GM19438 (cell line): ENCODE measurements at regions not wholly inside any gene's neighbourhood (a gene's known extent, or its start where the extent isn't known, plus 50 kb on each side); places are given as distances from the start of the nearest gene placed in this dataset.

ENCODE experiments used
- ATAC-seq: cut with Tn5 transposase; IDR thresholded peaks from one replicate; pipeline ENCODE4 v1.9.1; 2021; ENCODE audit warnings: low read depth; ENCODE audit not compliant: unreplicated experiment

- no peak for ATAC-seq
Observed at GRCh38 chrX:5122181-5122678, 1106.4 kb downstream of the NLGN4X start.

DNA sequence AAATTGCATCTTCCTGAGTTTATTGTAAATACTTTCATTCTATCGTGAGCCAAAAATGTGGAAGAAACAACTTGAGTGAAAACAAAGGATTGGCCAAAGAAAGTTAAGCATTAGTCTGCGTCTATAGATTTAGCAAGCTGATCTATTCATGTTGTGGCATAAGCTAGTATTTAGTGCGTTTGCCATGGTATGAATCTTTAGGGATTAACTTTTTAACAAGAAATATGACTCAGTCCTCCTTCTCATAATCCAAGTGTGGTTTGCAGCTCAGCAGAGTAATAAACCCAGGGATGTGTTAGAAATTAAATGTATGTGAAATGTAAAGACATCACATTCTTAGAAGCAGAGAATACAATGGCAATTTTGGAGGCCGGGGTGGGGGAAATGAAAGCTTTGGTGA, 1110.9 kb downstream of the NLGN4X start:
- ATAC-seq, result no peak

DNA sequence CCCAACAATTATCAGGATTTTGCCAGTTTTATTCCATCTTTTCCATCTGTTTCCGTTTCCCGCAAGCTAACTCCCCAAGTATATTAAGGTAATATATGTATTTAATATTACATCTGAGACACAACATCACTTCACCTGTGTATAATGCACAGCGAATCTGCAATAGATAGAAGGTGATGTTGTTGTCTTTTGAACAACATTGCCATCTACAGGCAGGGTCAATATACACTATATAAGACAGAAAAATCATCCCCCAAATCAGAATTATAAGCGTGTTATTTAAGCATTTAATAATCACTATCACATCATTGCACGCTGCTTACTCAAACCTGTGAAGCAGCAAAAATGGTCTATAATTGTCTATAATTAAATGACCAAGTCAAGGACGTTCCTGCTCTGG, 1115.5 kb downstream of the NLGN4X start:
- ATAC-seq, result no peak

- ATAC-seq, result no peak
Observed at GRCh38 chrX:5100004-5100403, 1128.7 kb downstream of the NLGN4X start.

DNA sequence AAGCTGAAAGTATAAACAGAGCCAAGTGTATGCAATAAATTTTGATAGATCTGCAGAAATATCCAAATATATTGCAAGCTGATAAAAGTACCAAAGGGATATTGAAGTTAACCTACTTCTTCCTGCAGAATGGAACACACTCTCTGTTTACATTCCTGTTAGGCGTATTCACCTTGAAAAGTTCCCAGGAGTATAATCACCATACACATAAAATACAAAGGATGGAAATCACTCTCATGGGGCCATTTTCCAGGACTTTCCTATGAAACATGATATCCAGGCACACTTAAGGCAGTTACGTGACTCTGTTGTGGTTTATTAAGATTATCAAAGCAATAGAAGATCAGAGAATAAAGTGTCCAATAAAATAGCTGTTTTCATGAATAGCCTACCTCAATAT, 1142.3 kb downstream of the NLGN4X start:
- no peak for ATAC-seq

GRCh38 chrX:5084279-5084678, 1144.4 kb downstream of the NLGN4X start:
- no peak for ATAC-seq

GRCh38 chrX:5082705-5083104, 1146.0 kb downstream of the NLGN4X start:
- ATAC-seq, result no peak

DNA sequence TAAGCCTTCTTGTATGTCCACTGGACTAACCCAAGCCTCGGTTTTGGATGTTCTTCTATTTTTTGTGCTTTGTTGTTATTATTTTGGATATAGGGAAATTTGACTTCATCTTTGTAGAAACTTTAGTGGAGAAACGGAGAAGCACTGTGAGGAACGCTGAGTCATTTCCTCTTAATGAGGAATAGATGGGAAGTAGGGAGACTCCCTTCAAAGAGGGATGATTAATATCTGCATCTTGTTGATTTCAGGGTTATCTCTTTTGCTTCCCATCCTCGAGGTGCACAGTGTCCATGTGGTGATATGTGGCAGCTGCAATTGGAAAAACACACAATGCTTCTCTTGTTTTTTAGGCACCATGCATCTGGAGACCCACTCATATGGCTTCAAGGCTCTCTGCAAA, 1147.9 kb downstream of the NLGN4X start:
- no peak for ATAC-seq

GRCh38 chrX:5068550-5068949, 1160.1 kb downstream of the NLGN4X start:
- no peak for ATAC-seq

- no peak for ATAC-seq
Observed at GRCh38 chrX:5057786-5058185, 1170.9 kb downstream of the NLGN4X start.

DNA sequence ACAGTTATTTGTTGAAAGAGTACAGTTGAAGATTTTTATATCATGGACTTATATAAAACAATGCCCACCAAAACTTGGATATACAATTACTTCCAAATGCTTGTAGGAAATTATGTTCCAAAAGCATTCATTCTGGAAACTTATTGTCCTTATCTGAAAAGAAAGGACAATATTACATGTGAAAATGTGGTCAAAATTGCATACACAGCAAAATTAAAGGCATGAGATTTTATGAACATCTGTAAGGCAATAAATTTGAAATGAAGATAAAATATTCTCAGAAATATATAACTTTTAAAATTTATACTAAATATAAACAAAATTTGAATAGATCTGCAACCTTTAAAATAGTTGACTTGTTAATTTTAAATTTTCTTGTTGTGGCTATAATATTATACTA, 1173.8 kb downstream of the NLGN4X start:
- ATAC-seq, result no peak

DNA sequence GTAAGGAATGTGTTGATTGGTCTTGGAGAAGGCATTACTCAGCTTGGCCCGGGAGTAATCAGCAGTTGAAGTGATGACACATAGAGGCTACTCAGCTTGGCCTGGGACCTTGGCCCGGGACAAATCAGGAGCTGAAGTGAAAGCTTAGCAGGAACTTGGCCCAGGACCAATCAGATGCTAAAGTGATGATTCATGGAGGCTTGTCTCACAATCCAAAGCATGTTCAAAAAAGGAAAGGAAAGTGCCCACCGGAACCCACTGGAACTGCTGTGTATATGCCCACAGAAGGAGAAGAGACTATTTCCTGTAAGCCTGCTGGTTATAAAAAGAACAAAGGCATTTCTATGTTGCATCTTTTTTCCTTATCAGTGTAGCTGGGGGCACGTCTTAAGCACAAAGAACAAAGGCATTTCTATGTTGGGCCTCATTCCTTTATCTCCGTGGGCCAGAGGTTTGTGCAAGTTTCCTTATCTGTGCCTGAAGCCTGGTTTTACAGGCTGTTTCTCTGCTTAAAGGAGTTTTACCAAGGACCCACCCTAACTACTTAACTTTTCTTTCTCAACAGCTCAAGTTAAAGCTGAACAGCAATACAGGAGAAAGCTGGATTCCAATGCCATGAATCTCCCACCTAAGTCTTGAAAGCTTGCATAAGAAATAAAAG, 1176.7 kb downstream of the NLGN4X start:
- ATAC-seq, result no peak

GRCh38 chrX:5042563-5042962, 1186.1 kb downstream of the NLGN4X start:
- ATAC-seq, result no peak

DNA sequence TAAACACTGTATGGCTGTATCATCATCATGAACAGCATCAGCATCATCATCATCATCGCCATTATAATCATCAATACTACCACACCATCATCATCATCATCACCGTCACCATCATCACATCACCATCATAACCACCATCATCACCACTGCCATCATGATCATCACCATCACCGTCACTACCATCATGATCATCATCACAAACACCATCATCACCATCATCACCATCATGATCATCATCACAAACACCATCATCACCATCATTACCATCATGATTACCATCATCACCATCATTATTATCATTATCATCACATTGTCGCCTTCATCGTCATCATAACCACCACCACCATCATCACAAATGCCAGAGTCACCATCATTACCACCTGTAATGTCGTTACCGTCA, 1196.9 kb downstream of the NLGN4X start:
- no peak for ATAC-seq

DNA sequence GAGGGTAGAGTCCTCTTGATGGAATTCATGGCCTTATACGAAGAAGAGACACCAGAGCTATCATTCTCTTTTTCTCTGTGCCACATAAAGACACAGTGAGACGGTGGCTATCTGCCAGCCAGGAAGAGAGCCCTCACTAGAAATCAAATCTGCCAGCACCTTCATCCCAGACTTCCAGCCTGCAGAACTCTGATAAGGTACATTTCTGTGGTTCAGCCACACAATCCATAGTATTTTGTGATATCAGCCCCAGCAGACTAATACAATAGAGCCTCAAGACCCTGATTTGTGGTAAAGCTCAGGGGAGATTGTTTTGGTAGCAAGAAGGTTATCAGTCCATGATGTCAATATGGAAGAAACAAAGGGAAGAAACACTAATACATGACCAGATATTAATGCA, 1213.2 kb downstream of the NLGN4X start:
- ATAC-seq, result no peak

DNA sequence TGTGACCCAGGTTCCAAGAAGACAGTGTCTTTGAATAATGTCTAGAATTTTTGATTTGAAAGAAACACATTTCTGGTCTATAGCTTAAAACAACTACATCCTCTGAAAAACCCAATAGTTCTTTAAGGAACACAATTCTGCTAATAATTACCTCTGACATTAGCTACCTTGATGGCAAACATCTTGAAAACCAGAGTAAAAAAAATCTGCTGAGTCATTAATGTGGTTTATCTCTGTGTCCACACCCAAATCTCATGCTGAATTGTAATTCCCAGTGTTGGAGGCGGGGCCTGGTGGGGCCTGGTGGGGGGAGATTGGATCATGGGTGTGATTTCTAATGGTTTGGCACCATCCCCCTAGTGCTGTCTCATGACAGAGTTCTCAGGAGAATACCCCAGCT, 1233.8 kb downstream of the NLGN4X start:
- ATAC-seq, result no peak

GRCh38 chrX:4978613-4979012, 1250.1 kb downstream of the NLGN4X start:
- no peak for ATAC-seq

GRCh38 chrX:4971646-4972045, 1257.0 kb downstream of the NLGN4X start:
- ATAC-seq, result no peak

DNA sequence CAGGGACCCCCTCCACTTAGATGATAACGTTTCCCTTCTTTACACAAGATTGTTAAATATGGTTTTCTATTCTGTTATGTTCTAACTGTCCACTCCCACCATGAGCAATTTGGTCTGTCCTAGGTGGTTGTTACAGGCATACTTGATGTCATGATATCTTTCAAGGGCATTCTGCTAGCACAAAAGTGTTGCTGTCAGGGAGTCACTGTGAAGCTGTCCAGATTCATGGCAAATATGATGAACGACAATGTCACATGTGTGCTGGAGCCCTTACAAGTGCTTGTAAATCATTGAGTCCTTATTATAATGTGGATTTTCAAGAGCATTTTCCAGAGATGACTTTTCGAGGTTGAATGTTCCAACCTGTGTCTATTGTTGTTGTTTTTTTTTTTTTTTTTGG, 1250.7 kb upstream of the PRKX start:
- no peak for ATAC-seq

- ATAC-seq, result no peak
Observed at GRCh38 chrX:4963432-4963831, 1250.0 kb upstream of the PRKX start.

DNA sequence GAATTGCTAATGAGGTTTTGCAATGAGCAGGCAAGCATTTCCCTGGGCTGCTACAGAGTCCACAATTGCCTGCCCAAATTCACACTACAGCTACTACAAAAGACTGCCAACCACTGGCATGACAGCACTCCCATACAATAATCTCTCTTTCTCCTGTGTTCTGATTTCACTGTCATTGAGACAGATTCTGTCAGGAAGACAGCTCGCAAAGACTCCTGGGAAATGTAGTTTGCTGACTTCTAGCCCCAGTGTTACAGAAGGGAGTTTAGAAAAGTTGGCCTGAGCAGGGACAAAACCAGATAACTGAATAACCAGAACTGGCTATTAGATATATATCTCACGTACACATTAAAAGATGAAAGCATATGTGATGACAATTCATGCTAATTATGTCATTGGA, 1231.3 kb upstream of the PRKX start:
- ATAC-seq, result no peak

DNA sequence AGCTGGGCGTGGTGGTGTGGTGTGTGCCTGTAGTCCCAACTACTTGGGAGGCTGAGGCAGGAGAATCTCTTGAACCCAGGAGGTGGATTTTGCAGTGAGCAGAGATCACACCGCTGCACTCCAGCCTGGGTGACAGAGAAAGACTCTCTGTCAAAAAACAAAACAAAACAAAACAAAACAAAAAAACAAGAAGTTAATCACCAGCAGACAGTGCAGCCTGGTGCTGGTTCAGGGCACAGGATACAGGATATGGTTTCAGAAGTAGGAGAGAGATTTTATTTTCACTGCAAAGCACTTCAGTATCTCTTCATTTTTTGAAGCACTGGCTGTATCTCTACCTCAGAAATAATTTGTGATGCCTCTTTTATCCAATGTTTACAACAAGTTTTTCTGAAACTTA, 1222.9 kb upstream of the PRKX start:
- no peak for ATAC-seq

GRCh38 chrX:4935846-4936245, 1222.4 kb upstream of the PRKX start:
- ATAC-seq, result no peak
